Amniotic epithelial cell (primary cell): ENCODE measurements at regions not wholly inside any gene's neighbourhood (a gene's known extent, or its start where the extent isn't known, plus 50 kb on each side); places are given as distances from the start of the nearest gene placed in this dataset.
"Not testable (repeated sequence)": the region's sequence is repeated elsewhere in the genome, so short reads cannot be mapped to it uniquely, and the experiment has no call there.

Experiments used
- DNase-seq: peaks from one replicate; pipeline ENCODE4 v3.0.0-alpha.2; 2010; ENCODE audit warnings: low read depth

DNA sequence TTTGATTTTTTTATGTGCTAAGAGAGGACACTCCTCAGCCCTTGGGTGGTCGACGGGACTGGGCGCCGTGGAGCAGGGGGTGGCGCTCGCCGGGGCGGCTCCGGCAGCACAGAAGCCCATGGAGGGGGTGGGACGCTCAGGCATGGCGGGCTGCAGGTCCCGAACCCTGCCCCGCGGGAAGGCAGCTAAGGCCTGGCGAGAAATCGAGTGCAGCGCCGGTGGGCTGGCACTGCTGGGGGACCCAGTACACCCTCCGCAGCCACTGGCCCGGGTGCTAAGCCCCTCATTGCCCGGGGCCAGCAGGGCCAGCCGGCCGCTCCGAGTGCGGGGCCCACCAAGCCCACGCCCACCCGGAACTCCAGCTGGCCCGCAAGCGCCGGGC, 669.7 kb upstream of the CTNND2 start:
- not testable (repeated sequence) for DNase-seq

DNA sequence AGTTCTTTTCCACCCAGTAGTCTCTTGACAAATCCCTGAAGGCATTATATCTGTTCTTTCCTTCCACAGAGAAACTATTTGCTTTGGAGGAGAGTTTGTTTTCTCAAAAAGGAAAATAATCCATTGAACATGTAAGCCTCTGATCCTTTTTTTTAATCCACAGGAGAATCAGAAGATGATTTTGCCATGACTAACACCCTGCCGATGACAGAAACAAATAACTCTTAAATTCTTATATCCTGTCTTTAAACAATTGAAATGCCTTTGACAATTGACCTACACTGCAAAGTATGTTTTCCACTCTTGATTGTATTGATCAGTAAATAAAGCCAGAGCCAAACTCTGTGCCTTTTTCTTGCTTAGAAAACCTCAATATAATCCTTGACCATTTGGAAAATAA, 666.4 kb upstream of the CTNND2 start:
- no peak for DNase-seq

DNA sequence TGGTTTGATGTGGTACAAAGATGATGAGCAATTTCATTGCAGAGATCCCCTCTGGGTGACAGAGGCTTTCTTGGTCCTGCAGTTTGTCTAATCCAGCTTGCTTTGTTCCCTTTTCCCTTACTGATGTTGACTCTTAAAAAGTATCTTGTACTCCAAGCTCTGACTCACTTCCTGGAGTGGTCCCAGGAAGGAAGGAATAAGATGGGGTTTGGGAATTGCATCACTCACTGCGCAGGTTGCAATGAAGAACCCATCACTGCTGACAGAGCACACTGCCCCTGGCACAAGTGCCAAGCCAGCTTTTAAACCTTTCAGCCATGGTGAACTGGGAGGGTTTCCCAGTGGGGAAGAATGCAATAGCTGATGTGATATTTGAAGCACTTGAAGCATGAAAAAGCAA, 662.2 kb upstream of the CTNND2 start:
- no peak for DNase-seq

DNA sequence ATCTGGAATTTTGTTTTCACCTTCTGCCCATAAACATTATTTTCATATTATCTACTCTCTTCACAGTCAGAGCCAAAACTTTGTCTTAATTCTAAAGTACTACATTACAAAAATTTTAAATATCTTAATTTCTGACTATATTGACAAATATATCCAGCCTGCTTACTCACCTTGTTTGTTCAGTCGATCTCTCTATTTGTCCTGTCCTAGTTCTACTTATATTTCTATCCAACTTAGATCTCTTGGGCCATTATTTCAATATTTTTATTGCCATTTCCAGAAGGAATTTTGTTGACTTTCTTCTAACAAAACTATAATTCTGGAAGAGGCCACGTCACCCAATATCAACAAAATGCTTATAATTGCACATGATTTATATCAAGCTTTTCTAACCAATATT, 652.8 kb upstream of the CTNND2 start:
- no peak for DNase-seq

DNA sequence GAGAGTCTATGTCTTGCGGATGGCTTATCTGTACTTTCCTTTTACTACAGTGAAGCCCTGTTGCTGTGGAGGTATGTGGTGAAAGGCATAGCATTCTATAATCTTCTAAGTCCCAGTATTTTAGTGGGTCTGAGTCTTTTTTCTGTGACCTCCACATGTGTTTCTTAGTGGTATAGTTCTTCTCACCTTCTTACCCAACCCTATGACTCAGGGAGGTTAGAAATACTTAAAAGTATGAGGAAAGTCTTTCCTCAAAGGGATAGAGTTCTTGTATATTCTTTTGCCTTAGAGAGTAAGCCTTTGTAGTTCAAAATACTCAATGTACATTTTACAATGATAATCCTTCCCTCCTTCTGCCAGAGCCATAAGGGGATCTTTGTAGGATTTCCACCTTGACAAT, 621.9 kb upstream of the CTNND2 start:
- no peak for DNase-seq

DNA sequence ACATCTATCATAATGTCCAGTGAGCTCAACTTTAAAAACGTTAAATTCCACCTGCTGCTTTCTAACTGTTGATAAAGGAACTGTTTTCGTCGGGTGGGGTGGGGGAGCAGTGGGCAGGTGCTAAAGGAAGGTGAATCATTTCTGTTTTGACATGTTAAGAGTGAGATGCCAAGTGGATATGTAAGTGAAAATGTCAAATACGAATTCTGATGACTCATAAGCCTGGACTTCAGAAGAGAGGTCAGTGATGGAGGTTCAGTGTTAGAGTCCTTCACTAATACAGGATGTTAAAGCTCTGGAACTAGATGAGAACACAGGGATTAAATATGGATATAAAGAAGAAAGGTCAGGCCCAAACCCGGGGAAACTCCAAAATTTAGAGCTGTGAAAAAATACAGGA, 617.9 kb upstream of the CTNND2 start:
- no peak for DNase-seq

DNA sequence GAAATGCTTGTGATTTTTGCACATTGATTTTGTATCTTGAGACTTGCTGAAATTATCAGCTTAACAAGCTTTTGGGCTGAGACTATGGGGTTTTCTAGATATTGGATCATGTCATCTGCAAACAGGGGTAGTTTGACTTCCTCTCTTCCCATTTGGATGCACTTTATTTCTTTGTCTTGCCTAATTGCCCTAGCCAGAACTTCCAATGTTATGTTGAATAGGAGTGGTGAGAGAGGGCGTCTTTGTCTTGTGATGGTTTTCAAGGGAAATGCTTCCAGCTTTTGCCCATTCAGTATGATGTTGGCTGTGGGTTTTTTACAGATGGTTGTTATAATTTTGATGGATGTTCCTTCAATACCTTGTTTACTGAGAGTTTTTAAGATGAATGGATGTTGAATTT, 600.7 kb upstream of the CTNND2 start:
- not testable (repeated sequence) for DNase-seq

DNA sequence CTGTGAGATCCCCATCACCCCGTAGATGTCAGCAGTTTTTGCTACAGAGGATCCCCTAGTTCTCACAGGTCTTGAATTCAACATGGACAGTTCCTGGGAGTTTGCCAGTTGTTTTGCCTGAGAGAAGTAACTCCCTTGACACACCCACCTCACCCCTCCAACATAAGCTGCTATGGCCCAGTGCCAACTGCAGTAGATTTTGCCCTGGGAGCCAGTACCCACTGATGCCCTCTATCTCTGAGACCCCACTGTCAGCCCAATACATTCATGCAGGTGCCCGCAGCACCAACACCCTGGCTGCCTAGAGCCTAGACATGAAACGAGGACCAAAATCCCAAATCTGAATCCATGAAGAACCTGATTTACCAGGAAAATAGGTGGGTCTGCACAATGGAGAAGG, 583.9 kb upstream of the CTNND2 start:
- DNase-seq: no peak

DNA sequence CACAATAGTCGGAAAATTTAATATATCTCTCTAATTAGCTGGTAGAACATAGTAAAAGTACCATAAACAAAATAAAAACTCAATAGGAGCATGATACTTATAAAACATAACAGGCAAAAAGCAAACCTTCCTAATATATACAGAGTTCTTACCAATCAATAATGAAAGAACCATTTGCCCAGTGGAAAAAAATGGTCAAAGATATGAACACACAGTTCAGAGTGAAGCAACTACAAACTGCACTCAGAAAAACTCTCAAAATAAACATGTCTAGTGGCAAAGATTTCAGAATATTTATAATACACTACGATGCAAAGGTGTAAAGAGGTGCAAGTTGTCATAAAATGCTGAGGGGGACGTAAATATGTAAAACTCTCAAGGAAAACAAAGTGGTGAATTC, 576.2 kb upstream of the CTNND2 start:
- no peak for DNase-seq

DNA sequence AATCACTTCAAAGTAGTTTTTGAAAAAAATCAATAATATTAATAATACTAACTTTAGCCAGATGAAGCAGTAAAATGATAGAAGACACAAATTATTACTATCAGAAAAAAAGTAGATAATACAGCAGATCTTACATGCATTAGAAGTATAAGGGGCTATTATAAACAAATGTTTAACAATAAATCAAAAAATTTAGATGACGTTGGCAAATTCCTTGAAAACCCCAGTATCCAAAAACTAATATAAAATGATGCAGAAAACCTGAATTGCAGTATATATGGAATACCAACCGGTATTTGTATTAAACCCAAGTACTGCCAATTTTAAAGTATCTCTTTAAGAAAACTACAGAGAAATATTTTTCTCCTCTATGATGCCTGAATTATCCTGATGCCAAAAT, 573.3 kb upstream of the CTNND2 start:
- no peak for DNase-seq

DNA sequence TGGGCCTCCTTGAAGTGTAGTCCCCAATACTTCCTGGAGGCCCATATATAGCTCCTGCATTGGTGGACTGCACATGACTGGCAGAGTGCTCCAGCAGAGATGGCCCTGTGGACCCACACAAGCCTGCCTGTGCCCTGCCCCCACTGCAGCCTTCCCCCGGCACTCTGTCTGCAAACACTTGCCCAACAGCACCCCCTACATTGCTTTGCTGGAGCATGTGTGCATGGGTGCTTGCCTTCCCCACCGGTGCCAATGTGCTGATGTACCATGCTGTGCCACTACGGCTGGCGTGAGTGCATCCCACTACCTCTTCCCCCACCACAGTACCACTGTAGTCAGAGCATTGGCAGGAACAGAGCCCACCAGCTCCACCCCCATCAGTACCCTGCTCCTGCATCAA, 563.6 kb upstream of the CTNND2 start:
- no peak for DNase-seq

DNA sequence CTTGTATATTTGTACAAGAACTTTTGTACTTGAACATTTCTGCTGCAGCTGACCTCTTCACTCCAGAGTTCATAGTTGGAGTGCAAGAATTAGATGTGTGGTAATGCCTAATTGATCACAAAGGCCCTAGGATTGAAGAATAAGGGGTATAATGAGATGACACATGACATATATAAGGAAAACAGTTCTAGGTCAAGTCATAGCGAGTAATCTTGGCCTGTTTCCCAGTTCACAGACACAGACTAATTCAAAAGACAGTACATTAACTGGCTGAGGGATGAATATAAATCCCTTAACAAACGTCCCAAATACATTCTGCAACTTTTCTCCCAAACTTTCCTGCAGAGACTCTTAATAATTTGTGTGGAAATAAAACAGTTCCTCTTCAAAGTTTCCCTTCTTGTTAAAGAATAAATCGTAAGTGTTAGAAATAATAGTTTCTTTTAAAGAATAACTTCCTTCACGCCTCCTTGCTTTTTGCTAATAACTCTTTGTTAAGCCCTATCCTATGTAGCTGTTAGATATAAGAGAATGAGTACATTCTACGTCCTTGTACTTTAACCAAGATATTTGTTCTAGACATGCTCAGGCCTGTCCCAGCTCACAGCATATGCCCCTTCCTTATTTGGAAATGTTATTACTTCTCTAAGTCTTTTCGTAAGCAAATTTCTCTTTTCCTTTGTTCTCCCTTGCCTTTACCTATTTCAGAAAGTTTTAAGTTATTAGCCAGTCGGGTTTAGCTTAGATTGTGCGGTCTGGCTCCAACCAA, 556.4 kb upstream of the CTNND2 start:
- DNase-seq: no peak

DNA sequence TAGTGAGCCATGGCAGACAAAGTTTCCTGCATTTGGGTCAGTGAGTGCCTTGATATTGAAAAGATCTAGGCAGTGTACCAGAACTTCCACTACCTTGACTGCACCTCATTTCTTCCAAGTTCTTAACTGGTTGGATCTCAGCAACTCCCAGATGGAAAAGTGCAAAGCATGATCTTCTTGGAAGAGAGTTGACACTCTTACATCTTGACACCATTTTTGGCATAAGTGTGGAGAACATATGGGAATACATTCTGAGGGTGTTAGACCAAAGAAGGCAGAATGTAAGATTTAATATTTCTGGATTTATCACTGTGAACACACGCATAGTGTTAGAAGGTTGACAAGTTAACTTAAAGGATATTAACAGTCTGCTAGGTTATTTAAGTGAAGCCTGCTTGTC, 555.1 kb upstream of the CTNND2 start:
- no peak for DNase-seq

DNA sequence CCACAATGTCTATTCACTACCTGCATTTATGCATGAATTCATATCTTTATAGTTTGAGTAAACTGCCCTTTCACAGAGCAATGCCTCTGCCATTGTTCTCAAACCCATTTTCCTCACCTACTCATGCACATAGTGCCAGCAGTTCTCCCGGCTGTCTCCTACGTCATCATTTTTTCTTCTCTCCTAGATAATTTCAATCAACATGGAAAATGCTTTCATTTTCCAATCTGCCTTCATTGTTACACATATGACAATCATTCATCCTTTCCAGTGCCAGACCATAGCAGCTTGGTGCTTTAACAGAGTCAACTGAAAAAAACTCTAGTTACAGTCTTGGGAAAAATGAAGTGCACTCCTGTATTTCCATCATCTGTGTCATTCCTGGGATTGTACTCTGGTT, 514.8 kb upstream of the CTNND2 start:
- no peak for DNase-seq

DNA sequence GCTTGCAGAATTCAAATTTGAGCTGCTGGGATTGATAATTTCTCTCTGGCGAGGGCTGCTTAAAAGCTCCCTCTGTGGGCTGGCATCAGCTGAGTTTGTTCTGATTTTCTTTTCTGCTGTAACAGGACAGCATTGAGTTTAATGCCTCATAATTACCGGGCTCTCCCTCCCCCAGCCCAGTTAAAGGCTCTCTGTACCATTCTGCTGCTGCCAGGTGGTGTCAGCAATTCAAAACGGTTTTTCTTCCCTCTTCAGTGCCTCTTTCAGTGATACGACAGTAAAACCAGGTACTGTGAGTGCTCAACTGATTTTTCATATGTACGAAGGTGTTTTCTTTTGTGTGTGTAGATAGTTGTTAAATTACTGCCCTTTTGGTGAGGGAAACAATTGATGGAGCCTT, 509.3 kb upstream of the CTNND2 start:
- no peak for DNase-seq

DNA sequence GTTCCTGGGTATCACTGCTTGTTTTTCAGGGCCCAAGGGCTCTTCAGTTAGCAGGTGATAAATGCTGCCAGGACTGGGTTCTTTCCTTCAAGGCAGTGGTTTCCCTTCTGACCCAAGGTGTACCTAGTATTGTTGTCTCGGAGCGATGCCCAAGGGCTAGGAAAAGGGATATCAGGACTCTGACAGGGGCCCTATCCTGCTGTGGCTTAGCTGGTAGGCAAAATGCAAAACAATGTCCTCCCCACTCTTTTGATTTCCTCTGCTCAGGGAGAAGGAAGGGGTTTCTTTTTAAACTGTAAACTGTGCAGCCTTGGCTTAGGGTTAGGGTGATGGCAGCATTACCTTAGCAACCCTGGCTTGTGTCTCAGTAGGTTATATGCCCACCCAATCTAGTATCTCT, 508.8 kb upstream of the CTNND2 start:
- no peak for DNase-seq

DNA sequence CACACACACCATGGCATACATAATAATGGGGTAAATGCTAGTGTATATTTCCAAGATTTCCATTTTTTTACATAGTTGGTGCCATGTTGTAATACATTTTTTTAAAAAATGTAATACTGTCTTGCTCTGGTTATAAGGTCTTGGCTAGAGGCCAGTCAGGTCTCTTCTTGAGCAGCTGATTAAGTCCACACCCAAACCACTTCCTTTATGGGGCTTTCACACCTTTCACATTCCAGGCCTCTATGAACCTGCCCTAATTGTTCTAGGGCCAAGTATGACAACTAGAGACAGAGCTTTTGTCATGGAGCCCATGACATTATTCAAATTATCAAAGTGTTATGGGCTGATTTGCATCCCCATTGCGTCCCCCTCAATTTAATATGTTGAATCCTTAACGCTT, 495.6 kb upstream of the CTNND2 start:
- no peak for DNase-seq

DNA sequence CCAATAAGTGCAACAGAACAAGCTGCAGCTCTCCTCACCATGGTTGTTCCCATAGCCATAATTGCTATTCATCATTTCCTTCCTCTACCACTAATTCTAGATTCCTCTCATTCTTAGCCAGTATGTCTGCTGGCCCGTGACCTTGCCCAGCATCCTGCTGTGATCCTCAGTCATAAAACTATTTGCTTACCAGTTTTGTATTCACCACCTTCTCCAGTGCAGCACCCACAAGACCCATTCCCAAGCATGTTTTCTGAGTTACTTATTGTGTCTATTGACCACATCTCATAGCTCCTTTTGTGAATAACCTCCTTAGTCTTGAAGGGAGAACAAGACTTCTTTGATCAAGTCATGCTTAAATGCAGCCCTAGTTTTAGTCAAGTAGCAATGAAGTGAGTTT, 488.0 kb upstream of the CTNND2 start:
- no peak for DNase-seq

DNA sequence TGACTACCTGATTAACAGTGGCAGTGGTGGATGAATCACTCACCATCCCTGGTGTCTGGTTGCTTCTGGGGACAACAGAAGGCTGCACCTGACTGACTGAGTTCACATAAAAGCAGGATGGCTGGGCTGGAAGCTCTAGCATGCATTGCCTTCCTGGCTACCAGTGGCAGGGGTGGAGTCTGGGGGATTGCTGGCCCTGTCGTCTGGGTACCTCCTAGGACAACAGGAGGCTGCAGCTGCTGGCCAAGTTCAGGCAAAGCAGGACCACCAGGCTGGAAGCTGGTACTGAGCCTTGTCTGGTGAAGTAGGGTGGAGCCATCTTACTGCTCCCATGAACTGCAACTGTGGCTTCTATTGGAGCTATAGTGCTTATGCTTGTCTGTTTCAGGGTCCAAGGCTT, 480.8 kb upstream of the CTNND2 start:
- no peak for DNase-seq

DNA sequence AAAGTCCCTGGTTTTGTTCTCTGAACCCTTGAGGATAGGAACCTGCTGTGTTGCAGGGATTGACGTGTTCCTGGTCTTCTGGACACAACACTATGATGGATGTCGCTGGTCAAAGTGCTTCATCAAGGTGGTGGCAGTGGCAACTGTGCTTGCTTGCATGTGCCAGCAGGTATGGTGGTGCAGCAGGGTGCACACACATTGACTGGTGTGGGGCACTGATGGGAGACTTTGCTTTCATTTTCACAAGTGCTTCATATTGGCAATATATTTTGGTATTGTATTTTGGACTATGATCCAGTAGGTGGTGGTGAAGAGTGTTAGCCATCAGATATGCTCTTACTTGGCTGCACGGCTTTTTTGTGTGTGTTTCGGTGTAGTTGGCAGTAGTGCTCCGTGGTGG, 479.8 kb upstream of the CTNND2 start:
- DNase-seq: no peak

DNA sequence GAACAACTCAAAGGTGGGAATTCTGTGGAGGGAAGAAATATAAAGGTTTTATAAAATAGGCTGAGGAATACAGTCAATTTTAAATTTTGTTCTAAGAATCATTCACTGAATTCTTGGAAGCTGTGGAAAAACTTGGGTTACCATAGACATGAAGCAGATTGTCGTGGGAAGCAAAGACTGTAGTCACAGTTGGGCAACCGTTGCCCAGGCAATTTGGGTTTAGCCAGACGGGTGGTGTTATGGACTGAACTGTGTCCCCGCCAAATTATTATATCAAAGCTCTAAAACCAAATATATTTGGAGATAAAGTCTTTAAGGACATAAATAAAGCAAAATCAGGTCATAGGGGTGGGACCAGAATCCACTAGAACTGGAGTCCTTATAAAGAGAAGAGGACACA, 463.7 kb upstream of the CTNND2 start:
- DNase-seq: no peak

DNA sequence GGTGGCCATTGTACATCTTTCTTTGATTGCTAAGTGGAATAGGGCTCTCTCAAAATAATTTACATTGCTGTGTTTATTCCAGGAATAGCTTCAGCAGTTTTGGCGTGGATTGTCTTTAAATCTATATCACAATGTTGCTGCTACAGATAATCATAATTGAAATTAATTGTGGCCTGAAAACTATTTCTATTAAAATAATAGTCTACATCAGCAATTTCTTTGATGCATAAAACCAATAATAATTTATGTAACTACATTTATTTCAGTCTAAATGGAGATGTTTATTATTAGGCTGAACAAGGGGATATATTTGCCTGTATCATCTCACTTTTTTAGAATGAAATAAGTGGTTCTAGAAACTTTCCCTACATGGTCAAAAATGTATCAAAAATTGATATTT, 456.0 kb upstream of the CTNND2 start:
- no peak for DNase-seq

DNA sequence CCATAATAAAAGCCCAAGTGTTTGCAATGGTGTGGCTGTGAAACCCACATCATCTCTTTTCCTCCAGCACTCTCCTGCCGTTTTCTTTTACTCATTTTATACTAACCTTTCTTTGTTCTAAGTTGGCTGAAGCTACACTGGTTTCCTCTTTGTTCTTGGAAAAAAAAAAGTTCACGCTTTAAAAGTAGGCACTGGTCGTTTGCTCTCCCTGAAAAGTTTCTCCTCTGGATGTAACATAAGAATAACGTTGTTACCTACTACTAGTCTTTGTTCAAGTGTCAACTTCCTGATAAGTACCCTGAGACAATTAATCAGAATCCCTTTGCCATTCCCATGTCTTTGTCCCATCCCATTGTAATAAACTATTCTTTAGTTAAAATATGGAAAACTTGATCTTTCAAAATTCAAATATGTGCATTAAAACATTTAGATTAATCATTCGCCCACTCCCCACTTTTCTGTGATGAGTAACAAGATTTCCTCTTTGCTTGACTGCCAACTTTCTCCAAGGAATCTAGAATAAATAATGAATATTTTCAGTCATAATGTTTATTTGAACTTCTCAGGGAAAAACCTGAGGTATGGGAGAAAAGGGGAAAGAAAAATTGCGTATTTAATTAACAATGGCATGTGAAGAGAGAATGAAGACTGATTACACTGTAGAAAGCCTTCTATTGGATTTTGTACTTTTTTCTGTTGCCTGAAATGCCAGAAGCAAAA, 454.3 kb upstream of the CTNND2 start:
- DNase-seq: no peak

DNA sequence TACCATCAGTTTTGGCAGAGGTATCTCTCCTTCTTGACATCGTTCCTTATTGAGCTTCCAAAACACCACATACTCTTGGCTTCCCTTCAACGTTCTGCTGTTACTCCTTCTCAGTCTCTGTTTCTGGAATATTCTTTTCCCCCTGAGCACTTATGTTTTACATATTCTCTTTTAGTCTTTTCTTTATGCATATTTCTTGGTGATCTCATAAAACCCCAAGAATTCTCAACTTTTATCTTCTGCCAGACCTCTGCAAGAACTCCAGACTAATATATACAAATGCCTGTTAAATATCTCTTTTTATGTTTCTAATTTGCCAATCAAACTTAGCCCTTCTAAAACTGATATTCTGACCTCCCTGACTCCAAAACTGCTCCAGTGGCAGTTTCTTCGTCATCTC, 453.4 kb upstream of the CTNND2 start:
- no peak for DNase-seq
